GM23338 (cell line): ENCODE measurements at regions not wholly inside any gene's neighbourhood (a gene's known extent, or its start where the extent isn't known, plus 50 kb on each side); places are given as distances from the start of the nearest gene placed in this dataset.

Experiments used
- CREB1 ChIP-seq: fragments of 250-450 bp; sonication (Bioruptor Pico); IDR thresholded peaks from 2 replicates; pipeline ENCODE4 v1.5.0; 2020; ENCODE audit warnings: low read depth, mild to moderate bottlenecking, moderate library complexity
- POLR2AphosphoS5 ChIP-seq: IDR thresholded peaks from 2 replicates; pipeline ENCODE4 v1.6.1; 2016; ENCODE audit warnings: antibody characterized with exemption, low read depth
- ZNF114 ChIP-seq: fragments of 250-450 bp; sonication (Bioruptor Pico); IDR thresholded peaks from 2 replicates; pipeline ENCODE4 v1.5.0; 2020; ENCODE audit warnings: mild to moderate bottlenecking, moderate library complexity
- TF ChIP-seq, protein P1 (sequence below), 2 experiments: fragments of 200-600 bp in 1 of 2; sonication (generic) in 1 of 2; conservative IDR thresholded peaks; 2 replicates each; pipeline versions ENCODE4 v1.5.1 to v1.6.1; 2016 to 2017; ENCODE audit warnings: antibody characterized with exemption in 2 of 2, low read depth in 2 of 2, mild to moderate bottlenecking in 2 of 2, moderate library complexity in 1 of 2

DNA sequence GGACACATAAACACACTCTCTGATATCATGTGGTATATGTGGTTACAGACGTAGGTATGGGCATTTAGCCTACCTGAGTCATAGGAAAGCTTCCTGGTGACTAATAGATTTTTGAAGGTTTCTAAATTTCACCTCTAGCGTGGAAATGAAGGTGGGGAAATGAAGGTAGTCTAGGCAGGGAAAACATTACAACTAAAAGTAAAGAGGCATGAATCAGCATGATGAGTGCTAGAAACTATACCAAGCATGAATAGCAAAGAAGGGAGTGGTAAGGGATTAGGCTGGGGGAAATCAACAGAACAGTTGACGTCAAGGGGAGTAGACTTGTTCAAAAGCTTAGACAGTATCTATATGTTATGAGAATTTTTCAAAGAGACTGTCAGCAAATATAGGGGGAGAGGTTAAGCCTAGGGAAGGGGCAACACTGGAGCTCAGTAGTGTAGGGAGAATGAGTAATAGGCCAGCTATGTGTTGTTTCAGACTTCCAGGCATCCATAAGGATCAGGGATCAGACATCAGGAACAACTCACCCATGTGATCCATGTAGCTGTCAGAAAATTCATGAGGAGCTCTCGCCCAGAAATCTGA is 279.3 kb upstream of the DIPK2B start:
- TF ChIP-seq CREB1 (CRISPR knock-in tag) (no peak), POLR2AphosphoS5 (no peak), ZNF114 (no peak)
- TF ChIP-seq, protein P1, sequence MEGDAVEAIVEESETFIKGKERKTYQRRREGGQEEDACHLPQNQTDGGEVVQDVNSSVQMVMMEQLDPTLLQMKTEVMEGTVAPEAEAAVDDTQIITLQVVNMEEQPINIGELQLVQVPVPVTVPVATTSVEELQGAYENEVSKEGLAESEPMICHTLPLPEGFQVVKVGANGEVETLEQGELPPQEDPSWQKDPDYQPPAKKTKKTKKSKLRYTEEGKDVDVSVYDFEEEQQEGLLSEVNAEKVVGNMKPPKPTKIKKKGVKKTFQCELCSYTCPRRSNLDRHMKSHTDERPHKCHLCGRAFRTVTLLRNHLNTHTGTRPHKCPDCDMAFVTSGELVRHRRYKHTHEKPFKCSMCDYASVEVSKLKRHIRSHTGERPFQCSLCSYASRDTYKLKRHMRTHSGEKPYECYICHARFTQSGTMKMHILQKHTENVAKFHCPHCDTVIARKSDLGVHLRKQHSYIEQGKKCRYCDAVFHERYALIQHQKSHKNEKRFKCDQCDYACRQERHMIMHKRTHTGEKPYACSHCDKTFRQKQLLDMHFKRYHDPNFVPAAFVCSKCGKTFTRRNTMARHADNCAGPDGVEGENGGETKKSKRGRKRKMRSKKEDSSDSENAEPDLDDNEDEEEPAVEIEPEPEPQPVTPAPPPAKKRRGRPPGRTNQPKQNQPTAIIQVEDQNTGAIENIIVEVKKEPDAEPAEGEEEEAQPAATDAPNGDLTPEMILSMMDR (conservative IDR thresholded peaks at IDR 0.05; ENCODE audit: low read depth in 2 of 2), result no peak
